Activated T-cell treated with anti-CD3 and anti-CD28 coated beads, Interleukin-2, amount 50 U/mL, for 48 hours (primary cell): ENCODE measurements at regions not wholly inside any gene's neighbourhood (a gene's known extent, or its start where the extent isn't known, plus 50 kb on each side); places are given as distances from the start of the nearest gene placed in this dataset.
"Not testable (repeated sequence)": the region's sequence is repeated elsewhere in the genome, so short reads cannot be mapped to it uniquely, and the experiment has no call there.

ENCODE experiments used
- DNase-seq, 2 experiments: peaks; one replicate each; pipeline ENCODE4 v3.0.0-alpha.2; 2020

DNA sequence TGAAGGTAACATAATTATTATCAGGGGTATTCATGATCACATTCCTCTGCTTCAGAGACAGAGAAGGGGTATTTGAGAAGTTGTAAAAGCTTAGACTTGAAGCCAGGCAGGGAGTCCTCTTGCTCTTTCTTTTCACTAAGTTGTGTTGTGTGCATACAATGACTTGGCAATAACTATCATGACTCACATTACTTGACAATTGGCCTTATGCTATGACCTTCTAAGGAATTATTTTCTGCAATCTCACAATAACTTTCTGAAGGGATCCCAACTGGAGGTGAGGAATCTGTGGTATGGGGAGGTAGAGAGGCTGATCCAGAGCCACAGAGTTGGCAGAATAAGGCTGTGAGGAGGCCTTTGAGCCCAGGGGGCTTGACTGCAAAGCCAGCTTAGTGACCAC, 622.3 kb downstream of the MTRR start:
- DNase-seq = no peak

DNA sequence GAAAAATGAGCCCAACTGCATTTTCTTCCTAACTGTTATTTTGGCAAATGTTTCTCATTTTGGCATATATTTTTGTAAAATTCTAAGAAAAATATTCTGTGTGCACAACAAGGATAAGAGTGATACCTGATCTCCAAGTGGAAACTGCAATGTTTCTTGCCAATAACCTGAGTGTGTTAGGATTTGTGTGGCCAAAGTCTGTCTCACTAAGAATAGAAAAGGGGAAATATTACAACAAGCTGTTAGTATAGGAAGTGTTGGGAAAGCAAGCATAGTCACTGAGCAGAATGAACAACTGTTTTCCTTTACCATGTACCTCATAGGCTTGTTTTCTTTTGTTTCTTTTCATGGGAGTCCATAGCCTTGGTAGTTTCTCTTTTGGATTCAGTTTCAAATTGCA, 624.2 kb downstream of the MTRR start:
- no peak for DNase-seq

DNA sequence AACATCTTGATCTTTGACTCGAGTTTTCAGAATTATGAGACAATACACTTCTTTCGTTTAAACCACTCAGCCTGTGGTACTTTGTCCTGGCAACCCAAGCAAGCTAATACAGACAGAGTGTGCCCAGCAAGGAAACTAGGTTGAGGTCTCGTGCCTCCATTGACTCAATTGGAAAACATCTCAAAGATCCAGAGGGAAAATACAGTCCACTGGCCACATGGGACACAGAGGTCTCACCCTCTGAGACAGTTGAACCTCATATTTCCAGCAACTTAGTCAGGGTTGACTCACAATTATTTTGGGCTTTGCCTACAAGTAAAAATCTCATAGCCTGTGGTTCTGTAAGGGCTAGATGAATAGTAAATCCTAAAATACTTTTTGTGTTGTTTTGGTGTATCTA, 631.5 kb downstream of the MTRR start:
- no peak for DNase-seq

DNA sequence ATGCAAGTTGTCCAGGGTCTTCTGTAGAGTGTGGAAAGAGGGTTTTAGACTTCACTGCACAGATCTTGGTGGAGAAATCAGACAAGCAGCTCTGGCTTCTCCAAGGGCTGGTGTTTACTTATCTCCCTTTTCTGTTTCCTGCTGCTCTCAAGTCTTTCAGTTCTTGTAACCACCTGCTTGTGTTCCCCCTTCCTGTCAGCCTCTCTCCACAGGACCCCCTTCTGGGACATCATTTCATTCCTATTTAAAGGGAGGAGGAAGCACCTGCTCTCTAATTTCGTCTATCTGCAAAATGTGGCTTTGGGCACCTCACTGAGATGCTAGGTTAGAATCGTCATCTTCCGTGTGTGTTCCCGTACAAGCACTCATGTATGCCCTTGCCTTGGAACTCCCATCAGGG, 636.2 kb downstream of the MTRR start:
- no peak for DNase-seq

DNA sequence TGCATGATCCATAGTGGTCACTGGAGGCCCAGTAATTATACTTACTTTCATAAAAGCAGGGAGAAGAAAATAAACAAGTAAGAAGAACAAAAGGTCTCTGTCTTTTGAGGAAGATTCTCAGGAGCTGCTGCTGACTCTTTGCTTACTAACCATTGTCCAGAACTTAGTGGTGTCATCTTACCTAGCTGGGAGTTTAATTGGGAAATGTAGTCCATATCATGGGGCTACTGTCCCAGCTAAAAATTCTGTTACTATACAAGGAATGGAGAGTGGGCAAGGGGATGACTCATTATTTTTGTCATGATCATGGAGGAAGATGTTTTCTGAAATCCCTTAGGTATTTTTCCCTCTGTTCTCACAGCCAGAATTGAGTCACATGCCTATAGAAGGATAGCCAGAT, 639.3 kb downstream of the MTRR start:
- no peak for DNase-seq

DNA sequence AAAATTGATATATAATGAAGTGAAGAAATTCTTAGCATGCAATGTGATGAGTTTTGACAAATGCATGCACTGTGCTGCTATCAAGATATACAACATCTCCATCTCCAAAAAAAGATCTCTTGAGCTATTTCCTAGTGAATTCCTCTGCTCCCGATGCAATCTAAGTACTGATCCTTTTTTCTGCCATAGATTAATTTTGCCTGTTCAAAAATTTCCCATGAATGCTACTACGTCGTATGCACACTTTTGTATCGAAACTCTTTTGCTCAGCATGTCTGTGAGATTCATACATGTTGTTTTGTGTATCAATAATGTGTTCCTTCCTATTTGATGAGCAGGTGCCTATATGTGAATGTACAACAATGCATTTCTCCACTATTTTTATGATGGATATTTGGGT, 647.4 kb downstream of the MTRR start:
- DNase-seq = no peak

DNA sequence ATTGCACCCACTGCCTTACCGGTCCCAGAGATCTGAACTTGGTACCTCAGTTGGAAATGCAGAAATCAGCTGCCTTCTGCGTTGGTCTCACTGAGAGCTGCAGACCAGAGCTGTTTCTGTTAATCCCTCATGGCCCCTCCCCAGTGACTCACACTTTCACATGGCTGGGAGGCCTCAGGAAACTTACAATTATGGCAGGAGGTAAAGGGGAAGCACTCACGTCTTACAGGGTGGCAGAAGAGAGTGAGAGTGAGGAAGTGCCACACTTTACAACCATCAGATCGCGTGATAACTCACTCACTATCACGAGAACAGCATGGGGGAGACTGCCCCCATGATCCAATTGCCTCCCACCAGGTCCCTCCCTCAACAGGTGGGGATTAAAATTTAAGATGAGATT, 648.5 kb downstream of the MTRR start:
- DNase-seq = no peak

DNA sequence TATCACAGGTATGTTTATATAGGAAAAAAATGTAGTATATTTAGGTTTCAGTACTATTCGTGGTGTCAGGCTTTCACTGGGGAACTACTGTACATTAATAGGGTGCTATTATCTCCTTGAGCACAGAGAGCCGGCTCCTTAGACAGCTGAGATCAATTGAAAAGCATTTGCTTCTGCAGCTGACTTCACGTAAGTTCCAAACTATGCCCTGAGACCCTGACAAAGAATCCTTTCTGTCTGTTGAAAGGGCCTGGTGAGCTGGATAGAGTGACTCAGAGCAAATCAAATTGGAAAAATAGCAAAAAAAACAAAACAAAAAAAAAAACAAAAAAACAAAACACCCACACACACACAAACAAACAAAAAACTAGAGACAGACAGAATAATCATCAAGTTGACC, 652.0 kb downstream of the MTRR start:
- no peak for DNase-seq

DNA sequence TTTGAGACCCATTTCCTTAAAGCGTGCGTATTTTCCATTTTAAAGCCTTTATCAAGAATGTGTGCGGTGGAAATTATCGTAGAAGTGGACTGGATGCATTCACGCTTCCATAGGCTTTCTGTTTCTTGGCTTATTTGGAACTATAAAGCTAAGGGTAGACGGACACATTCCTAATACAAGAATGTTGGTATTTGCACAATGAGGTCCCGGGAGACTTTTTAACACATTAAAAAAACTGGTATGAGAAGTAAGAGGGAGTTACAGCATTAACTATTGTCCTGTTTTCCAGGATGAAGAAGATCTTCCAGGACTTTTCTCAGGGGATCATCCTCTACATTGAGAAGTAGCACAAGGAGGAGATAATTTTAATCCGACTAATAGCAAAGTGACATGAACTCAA, 653.0 kb downstream of the MTRR start:
- no peak for DNase-seq

DNA sequence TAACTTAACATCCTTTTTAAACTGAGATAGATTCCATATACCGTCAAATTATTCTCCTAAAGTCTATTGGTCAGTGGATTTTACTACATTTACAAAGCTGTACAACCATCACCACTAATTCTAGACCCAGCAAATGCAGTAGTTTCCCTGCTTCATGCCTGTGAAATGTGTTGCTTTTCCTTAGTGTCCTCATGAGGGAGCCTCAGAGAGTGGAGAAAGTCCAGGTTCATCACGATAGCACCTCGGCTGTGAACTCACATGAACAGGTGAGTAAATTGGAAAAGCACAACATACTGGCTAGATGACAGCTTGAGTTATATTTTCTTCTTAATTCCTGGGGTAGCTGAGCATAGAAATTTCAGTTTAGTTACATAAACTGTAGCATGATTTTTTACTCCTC, 653.7 kb downstream of the MTRR start:
- no peak for DNase-seq

DNA sequence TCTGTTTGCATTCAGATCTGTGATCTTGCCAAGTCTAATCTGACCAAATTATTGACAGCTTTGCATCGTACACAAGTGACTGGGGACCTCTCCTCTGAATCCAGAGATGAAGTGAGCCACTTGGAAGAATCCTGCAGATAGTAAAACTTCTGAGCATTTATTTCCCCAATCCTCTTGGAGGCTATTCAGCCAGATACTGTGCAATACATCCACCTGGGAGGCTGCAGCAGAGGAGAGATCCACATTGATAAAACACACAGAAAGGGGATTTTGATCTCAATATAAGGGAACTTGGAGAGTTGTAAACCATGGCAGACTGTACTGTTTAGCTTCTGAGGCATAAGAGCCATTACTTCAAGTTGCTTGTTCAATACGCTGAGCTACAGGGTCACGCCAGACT, 654.6 kb downstream of the MTRR start:
- DNase-seq = no peak

DNA sequence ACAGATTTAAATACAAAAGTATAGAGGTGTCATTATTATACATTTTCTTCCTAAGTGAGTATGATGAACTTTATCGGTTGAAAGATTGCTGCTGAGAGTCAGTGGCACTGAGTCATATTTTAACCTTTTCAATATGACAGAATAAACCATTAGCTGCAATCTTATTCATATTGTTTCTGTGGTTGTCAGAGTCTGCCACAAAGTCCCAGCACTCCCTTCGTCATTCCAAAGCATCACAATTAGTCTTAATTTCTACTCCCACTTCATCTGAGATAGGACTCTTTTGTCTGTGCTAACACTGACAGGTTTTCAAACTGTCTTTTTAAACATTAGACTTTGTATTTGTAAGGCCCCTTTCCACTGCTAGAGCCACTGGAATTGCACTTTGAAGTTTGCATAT, 656.9 kb downstream of the MTRR start:
- DNase-seq = no peak

DNA sequence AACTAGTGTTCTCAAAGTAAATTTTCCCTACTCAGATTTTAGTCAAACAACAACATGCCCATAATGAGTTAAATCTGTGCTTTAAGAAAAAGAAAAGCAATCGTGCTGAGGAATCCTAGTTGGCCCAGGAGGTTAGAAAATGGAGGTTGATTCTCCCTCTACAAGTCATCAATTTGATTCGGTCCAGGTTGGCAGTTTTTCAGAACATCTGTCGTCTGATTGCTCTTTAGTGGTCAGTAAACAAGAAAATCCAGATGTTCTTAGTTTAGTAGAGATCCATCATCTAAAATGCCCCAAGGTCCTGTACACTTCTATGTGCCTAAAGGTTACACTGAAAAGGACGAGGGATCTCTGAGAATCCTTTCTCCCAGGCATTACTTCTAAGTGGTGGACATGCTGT, 659.2 kb downstream of the MTRR start:
- no peak for DNase-seq

DNA sequence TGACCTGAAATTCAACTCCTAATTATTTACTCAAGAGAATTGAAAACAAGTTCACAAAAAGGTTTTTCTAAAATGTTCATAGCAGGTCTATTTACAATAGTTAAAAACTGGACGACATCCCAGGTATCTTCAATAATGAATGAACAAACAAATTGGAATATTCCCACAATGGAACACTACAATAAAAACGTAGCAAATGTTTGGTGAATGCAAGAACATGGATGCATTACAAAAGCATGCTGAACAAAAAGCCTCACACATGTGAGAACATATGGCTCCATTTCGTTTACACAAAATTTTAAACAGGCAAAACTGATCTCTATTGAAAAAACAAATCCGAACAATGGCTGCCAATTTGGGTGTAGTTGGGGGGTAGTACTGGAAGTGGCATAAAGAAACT, 669.9 kb downstream of the MTRR start:
- DNase-seq = no peak

DNA sequence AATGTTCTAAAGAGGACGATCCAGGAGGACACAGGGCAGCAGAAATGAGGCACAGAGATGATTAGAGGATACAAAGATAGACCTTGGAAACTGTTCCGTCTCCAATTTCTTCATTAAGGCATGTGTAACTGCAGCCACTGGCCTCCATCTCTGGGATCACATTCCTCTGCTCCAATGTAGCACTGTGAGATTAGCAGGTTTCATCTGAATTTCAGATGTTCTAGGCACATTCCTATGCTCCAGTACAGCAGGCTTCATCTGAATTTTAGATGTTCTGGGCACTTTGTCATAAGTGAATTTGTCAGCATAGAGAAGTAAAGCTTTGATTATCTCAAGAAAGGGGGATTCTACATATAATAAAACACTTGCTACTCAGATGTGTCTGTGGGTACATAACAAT, 671.4 kb downstream of the MTRR start:
- no peak for DNase-seq

DNA sequence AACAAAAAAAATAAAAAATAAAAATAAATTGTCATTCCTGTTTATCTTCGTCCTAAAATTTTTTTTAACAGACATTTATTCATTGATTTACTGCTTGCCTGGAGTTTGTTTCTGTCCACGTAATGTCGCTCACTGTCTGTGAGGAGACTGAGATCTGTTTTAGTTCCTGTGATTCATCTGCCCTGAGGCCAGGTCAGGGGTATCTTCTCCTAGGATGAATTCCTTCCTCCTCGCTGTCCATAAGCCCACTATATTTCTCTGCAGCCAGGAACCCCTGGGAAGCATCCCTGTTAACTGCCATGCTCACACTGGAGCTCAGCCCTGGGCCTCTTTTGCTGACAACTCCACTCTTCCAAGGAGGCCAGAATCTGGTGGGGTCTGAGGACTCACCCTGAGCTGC, 682.0 kb downstream of the MTRR start:
- DNase-seq = no peak

DNA sequence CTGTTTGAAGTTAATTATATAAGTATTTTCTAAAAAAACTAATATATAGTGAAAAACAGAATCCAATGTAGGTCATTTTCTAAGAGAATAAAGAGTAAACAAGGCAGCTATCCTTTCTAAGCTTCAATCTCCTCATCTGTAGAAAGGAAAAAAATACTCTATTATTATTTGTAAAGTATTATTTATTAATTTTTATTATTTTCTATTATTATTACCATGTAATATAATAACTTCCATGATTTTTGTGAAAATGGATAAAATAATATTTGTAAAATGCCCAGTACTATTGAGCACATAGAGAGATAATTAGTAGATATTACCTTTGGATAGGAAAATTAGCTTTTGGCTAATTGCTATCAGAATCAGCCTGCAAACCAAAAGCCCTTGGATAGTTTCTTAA, 684.4 kb downstream of the MTRR start:
- DNase-seq = no peak

DNA sequence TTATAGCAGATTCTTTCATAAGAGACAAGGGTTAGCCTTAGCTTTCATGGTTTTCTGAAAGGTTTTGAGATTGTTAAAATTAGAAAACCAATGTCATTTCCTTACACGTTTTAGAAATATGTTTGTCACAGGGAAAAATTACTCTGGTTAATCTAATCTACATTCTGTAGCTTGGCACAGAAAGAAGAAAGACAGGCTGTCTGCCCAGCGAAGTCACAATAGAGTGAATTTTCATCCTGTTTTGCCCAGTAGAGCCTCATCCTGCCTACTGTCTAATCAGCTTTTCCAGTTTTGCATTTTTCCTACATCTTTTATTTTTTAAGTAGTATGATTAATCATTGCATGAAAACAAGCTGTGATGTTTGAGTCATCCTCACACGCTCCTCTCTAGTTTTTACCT, 688.8 kb downstream of the MTRR start:
- DNase-seq = no peak

DNA sequence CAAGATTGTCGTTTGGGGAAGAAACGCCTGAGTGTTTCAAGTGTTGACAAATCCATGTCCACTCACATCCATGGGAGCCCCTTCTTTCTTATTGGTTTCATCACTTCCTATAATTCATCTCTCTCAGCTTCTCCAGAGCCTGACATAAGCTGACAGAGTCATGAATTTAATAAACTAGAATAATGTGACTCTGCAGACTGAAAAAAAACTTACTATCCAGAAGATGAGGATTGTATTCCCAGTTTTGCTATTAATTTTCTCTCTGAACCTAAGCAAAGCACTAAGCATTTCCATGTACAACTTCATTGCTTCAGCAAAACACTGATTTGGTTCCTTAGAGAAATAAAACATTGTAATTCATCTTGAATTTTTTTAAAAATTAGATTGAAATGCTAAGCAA, 691.8 kb downstream of the MTRR start:
- no peak for DNase-seq

DNA sequence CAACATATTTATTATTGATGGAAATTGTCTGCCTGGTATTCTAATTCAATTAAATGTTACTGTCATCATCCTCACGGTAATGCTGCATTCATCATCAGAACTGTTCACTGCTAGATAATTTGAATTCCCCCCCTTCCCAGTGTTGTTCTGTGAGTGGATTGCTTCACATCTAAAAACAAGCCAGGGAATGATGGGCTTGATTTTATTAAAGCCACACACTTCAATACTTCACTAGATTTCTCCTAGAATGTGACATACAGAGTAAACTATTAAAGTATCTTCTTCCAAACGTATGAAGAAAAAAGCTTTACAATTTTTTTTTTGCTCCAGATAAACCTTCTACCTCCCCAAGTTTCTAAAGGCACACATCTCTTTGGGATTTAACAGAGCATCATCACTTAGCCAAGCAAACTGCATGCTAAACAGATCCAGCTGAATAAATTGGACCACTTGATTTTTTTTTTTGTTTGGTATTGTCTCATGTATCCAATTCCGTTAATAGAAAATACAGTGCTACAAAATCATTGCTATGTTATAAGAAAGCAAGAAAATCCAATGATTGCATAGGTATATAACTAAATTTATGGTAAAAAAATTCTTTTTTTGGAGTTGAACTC, 692.4 kb downstream of the MTRR start:
- DNase-seq = no peak

DNA sequence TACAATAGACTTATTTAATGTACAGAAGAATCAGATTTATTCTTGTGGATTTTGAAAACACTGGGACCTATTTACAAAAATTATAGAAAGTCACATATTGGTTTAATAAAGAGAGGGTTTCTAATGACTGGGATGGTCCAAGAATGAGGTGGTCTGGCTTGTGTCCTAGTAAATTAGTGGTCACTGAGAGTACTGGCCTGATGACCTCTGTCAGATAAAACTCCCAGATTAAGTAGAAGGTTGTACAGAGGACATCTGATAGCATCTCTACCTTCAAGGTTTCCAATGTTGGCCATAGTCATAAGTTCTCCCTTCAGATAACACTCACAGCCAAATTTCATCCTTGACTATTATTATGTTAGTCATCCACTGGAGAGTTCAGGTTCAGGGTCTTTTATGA, 692.9 kb downstream of the MTRR start:
- DNase-seq = no peak

DNA sequence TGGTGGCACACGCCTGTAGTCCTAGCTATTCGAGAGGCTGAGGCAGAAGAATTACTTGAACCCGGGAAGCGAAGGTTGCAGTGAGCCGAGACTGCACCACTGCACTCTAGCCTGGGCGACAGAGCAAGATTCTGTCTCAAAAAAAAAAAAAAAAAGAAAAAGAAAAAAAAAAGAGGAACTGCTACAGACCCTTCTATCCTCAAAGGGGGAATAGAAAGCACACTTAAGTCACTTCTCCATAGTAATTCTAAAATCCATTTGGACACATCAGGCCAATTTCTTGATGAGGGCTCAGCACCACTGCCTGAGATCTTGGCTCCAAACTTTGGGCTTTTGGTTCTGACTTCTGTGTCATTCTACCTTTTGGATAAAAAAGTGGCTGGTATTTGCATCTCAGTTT, 694.6 kb downstream of the MTRR start:
- DNase-seq = not testable (repeated sequence)

DNA sequence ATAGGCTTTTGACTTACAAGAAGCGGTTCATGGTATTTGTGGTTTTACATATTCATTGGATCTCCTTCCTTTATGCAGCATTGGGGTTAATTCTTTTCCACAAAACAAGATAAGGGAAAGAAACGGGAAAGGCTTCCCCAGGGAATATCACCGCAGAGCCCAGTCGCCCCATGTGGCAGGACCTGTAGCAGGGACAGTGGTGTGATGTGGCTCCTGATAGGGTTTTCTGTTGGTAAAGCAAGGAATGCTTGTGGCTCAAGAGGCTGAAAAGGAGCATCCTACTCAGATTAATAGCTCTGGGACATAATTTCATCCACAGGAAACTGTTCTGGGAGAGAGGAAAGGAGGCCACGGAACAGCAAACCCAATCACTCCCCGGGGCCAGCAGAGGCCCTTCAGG, 699.9 kb downstream of the MTRR start:
- no peak for DNase-seq

DNA sequence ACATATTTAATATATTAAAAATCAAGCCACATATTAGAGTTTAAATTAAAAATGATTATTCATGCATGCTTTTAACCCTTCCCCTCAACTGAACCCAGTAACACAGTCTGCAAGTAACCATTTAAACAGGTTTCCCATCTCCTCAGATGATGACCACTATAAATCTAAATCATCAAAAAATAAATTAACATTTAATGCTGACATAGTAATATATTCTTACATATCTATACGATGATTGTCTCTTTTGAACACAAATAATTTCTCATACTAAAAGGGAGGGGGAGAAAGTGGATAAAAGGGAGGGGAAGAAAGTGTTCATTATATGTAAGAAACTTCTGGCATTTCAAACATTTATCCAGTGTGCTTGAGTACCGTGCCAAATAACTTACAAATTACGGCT, 701.6 kb downstream of the MTRR start:
- no peak for DNase-seq

DNA sequence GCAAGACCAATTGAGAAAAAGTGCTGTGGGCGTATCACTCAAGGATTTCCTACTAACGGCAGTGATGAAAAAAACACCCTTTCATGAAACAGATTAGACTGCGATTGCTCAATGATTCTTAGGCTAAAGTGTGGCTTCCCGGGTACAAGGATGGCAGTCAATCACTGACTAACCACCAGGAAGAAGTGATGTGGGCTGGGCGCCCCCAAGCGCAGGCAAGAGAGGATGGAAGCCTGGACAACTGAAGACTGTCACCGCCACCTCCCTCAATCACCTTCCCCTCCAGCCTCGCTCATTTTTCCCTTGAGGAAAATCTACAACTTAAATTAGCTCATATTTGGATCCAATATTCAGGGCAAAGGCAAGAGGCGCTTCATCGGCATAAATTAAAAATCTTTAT, 707.2 kb downstream of the MTRR start:
- DNase-seq = no peak

DNA sequence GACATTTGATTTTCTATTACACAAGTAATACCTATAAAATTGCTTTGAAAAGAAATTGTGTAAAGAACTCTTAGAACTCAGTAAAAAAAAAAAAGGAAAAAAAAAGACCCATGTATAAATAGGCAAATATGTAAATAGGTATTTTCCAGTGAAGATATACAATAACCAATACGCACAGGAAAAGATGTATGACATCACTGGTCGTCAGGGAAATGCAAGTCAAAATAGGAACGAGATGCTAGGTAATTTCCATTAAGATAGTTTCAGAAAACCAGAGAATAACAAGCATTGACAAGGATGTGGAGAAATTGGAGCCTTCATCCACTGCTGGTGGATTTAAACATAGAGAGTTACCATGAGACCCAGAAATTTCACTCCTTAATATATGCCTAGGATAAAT, 708.8 kb downstream of the MTRR start:
- no peak for DNase-seq
